Mammary epithelial cell (primary cell): ENCODE measurements at regions not wholly inside any gene's neighbourhood (a gene's known extent, or its start where the extent isn't known, plus 50 kb on each side); places are given as distances from the start of the nearest gene placed in this dataset.

Experiments
- CTCF ChIP-seq, 2 donors: IDR thresholded peaks in 1 of 2; conservative IDR thresholded peaks in 1 of 2; 2 replicates each; pipeline ENCODE4 v1.5.1; 2011 to 2012; ENCODE audit warnings: inconsistent platforms in 2 of 2, low read length in 2 of 2, mild to moderate bottlenecking in 2 of 2, control low read depth in 1 of 2, low read depth in 1 of 2; ENCODE audit not compliant: insufficient read depth in 1 of 2; ENCODE audit errors: extremely low read depth in 1 of 2
- EZH2 ChIP-seq: IDR thresholded peaks from 2 replicates; pipeline ENCODE4 v1.6.1; 2012; ENCODE audit warnings: low read length, inconsistent platforms, borderline replicate concordance

GRCh38 chr14:43677581-43677980, 829.5 kb downstream of the FSCB start:
- TF ChIP-seq CTCF (conservative IDR thresholded peaks at IDR 0.05 in 1 of 2, IDR thresholded peaks at IDR 0.05 in 1 of 2; ENCODE audit: extremely low read depth in 1 of 2, insufficient read depth in 1 of 2, low read depth in 1 of 2, low read length in 2 of 2) (no peak), EZH2 (no peak)
